GM19397 (cell line): ENCODE measurements at regions not wholly inside any gene's neighbourhood (a gene's known extent, or its start where the extent isn't known, plus 50 kb on each side); places are given as distances from the start of the nearest gene placed in this dataset.
"Not testable (repeated sequence)": the region's sequence is repeated elsewhere in the genome, so short reads cannot be mapped to it uniquely, and the experiment has no call there.

Source experiments
- ATAC-seq: cut with Tn5 transposase; IDR thresholded peaks from one replicate; pipeline ENCODE4 v1.9.1; 2021; ENCODE audit warnings: mild to moderate bottlenecking, moderate library complexity; ENCODE audit not compliant: unreplicated experiment

DNA sequence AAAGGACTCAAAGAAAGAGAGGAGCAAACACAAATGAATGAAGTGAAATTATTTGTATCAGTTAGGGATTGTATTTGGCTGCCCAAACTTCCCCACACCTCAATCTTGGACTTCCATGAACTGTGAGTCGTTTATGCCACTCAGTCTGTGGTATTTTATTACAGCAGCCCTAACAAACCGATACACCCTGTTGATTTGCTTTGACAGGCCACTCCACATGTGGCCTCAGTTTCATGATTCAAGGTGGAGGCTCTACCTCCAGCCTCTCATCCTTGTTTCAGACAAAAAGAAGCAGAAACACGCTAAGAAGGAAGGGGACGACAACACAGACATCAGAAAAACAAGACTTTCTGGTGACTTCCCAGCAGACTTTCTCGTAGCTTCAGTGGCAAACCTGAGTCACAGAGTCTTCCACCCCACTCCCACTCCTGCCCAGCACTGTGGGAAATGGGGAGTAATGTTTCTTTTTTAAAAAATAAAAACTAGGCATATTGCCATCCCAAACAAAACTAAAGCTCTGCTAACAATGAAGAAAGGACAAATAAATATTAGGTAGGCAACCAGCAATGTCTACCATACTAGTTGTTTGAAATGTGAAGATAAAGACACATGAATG lies 52.2 kb upstream of the ABCA1 start:
- ATAC-seq: no peak

DNA sequence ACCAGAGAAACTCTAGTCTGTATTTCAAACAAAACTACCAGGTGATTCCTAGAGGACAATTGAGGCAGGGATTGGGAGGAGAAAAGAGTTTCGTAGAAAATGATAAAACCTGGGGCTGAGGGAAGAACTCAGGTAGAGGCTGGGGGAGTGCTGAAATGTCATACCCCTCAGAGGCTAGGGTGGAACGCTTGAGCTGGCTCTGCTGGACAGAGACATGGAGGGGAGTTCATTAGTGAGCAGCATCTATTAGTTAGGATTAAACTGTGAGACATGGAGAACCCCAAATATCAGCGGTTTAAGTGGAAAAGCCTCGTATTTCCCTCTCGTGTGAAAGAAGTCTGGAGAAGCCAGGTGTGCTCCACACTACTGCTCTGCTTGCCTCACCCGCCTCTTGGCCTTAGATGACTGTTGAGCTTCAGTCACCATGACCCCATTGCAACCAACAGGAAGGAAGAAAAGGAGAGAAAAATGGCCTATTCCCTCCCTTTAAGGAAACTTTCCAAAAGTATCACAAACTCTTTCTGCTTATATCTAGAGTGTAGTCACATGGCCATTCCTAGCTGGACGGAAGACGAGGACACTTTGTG lies 53.7 kb upstream of the ABCA1 start:
- no peak for ATAC-seq

DNA sequence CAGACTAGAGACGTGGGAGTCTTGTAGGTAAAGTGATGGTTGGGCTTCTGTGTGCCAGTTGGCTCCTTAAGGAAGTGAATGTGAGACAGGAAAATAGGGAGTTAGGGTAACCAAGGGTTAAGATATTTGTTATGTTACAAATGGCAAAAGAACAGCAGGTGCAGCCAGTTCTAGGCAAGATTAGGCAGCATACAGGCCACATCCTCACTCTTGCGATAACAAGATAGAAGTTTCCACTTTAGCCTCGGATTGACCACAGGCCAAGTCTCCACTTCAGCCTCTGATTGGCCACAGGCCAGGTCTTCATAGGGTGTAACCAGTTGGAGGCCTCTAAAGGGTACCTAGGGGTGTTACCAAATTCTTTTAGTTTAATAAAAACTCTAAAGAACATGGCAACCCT lies 54.6 kb upstream of the ABCA1 start:
- no peak for ATAC-seq

DNA sequence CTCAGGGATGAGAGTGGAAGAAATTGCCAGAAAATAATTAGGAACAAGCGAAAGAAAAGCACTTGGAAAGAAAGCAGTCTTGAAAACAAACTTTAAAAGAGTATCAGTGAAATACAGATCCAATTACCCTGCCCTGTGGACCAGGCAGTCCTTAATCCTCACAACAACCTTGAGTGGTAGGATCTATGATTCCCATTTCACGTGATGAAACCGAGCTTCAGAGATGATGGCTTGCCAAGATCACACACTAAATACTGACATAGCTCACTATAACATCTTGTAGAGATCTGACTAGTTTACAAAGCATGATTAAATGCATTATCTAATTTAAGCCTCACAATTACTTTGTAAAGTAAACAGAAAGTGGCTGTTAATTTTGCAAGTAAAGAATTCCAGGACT lies 55.5 kb upstream of the ABCA1 start:
- ATAC-seq: no peak

DNA sequence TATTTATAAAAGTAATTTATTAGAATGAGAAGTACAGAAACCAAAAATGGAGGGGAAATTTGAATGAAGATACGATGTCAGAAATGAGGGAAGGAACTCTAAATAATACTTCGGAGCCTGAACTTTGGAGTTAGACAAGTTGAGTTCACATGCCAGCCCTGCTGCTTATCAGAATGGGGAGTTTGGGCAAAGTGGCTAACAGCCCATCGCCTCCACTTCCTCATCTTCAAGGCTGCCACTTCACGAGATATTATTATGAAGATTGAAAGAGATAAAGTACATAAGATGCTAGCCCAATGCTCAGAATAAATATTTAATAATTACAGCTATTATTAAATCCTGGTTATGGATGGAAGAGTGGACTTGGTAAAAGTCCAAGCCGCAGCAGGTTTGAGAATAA lies 56.2 kb upstream of the ABCA1 start:
- no peak for ATAC-seq

DNA sequence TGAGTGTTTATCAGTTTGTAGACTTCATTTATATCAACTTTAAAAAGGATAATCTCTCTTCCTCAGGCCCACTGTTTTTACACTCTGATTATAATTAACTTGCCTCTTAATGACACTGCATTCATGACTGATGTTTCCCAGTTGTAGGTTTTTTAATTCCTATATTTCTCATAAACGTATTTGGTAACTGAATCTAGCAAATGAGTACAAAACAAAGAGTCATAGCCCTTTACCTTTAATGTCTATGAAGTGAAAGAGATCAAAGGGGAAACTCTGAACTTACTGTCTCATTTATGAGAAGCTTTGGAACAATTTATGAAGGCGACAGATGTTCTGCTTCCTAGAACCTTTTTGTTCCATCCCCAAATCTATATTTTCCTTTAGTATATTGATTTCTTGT lies 56.6 kb upstream of the ABCA1 start:
- no peak for ATAC-seq

DNA sequence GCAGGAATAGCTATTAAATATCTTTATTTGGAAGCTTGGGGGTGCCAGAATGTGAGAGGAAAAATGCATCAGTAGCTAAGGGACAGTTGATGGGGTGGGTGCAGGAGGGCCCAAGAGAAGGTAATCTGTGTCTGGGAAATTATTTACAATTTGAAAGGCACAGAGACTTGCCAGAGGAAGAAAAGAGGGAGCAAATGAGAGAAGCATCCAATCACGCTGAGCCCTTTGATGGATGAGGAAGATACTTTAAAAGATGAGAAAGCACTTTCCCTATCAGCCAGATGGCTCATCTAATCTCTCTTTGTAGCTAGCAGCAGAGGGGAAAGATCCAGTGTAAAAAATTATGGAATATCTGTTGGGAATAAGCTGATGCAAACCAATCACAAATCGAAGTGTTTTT lies 57.0 kb upstream of the ABCA1 start:
- ATAC-seq: no peak

DNA sequence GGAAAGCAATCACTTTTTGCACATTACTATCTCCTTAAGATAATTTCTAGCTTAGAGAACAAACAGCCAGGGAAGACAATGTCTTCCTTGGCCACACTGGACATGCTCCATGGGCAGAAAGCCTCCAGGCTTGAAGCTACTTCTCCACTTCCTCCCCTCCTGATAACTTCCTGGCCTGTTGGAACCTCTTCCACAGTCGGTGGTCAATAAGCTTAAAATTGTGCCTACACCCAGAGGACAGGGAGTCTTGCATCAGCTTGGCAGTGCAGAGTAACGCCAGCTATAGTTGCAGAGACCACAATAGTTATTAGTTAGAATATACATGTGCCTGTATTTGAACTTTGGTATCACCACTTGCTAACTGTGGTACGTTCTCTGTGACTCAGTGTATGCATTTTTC lies 58.1 kb upstream of the ABCA1 start:
- no peak for ATAC-seq

DNA sequence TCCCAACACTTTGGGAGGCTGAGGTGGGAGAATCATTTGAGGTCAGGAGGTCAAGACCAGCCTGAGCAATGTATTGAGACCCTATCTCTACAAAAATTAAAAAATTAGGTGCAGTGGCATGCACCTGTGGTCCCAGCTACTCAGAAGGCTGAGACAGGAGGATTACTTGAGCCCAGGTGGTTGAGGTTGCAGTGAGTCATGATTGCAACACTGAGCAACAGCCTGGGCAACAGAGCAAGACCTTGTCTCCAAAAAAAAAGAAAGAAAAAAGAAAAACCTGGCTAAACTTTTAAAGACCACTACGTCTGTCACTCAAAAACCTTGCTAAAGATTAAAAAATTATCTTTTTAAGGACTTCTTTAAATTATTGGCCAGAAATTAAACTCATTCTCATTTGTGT lies 59.8 kb upstream of the ABCA1 start:
- ATAC-seq: no peak

DNA sequence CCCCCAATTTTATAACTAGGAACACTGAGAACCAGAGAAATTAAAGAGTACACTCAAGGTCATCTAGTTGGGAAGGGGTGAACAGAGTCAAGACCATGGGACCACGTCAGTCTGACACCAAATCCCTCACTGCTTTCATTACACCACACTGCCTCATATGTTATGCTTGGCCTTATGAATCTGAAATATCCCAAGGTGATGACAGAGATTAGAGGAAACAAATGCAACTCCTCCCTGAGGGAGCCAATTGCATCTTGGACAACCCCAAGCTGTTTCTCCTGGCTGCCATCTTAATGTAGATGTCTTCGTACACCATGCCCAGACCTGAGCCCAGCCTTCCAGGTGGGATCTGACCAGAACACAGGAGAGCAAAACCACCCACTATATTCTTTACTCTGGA lies 60.6 kb upstream of the ABCA1 start:
- ATAC-seq: no peak

DNA sequence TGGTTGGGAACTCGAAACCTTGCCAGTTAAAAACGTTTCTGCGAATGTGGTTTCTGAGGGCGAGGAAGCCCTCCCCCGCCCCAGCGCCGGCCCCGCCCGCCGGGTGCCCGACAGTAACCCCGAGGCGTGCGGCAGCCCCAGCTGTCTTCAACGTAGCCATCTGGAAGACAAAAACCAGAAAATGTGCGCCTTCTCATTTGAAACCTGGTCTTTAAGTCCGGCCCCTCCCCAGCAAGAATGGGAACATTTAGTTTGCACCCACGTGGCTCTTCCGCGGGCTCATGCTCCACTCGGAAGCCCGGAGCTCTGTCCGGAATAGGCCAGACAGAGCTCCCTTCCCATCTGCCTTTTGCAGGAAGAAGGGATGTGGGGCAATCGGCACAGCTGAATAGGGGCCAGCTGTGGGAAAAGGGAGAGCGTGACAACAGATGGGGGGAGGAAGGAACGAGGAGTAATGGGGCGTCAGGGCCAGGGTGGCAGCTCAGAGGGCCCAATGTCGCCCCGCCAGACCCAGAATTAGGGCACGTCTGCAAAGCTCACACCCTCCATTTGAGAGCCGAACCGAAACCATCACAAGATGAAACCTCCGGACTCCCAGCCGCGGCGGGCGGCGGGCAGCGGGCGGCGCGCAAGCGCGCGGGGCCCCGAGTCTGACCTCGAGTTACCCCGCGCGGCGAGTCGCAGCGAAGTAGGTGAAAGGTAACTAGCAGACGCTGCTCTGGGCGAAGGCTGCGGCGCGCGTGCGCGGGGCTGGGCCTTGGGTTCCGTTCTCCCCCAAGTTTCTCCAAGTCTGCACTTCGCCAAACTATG lies 63.4 kb upstream of the ABCA1 start:
- peak; percentile 86 for ATAC-seq

DNA sequence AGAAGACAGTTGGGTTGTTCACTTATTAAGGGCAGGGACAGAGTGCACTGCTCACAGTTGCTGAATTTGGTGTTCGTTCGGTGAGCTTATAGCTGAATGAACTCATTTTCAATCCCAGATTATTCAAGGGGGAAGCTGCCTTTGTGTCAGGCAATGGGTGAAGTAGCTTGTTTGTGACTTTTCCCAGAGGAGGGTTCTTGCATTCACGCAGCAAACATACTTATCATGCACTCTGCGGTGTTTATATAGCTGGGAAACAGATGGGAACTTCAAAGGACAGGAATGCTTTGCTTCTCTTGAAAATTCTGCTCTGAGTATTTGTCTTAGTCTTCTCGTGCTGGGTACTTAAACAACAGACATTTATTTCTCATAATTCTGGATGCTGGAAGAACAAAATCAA lies 64.7 kb upstream of the ABCA1 start:
- no peak for ATAC-seq

DNA sequence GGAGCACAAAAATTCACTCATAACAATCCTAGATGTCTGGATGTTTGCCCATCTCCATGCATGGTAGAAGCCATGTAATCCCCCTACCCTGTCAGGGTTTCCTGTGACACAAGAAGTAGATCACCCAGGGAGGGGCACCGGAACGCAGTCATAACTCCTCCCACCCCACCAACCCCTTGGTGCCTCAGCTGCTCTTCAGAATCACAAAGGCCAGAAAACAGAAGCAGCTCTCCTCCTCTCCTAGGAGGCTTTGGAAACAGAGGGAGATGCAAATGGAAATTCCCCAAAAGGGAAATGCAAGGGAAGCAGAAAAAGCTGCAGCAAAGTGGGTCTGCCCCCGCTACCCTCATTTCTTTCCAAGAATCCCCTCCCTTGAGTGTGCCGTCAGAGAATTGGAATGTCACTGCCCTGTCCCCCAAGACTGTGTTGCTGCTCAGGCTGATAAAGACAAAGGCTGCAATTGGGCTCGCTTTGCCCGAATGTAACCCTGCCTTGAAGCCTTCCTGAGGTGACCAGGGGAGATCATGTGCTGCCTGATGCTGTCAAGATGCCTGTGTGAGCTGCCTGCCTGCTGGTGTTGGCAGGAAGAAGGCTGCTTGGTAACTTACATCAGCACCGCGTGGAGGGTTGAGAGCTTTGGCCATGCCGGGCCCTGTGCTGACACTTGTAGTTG lies 65.5 kb upstream of the ABCA1 start:
- no peak for ATAC-seq

DNA sequence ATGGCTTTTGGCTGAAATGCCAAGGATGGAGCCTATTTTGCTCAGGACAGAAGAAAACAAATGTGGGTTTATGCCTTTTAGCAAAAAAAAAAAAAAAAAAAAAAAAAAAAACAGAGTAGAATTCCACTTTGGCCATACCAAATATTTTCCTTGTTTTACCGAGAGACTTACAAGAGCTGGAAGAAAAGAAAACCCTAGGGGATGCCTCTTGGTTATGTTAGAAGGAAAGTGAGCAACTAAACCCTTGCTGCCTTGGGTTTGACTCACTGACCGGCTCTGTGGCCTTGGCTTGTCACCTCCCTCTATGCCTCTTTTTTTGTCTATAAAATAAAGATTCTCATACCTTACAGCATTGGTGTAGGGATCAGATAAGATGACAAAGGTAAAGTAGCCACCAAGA lies 69.6 kb upstream of the ABCA1 start:
- no peak for ATAC-seq

DNA sequence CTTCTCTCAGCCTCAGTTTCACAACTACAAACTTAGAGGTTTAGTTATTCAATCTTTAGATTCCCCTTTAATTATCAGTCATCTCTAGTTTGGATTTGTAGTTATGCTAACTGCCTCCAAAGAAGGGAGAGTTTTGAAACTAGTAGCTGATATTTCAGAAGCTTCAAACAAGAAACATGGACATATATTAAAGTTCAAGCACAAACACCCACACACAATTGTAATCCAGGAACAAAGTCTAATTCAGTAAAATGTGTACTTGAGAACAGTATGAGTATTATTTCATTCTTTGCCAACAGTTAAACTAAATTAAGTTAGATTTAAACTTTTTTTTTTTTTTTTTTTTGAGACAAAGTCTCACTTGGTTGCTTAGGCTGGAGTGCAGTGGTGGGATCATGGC lies 71.2 kb upstream of the ABCA1 start:
- no peak for ATAC-seq

DNA sequence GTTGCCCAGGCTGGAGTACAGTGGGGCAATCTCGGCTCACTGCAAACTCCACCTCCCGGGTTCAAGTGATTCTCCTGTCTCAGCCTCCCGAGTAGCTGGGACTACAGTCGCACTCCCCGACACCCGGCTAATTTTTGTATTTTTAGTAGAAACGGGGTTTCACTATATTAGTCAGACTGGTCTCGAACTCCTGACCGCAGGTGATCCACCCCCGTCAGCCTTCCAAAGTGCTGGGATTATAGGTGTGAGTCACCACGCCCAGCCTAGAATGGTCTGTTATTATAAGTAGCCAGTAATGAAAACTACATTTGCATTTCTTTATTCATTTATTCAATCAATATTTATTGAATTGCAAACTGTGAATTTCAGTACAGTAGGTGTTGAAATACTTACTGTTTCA lies 72.6 kb upstream of the ABCA1 start:
- ATAC-seq: not testable (repeated sequence)

DNA sequence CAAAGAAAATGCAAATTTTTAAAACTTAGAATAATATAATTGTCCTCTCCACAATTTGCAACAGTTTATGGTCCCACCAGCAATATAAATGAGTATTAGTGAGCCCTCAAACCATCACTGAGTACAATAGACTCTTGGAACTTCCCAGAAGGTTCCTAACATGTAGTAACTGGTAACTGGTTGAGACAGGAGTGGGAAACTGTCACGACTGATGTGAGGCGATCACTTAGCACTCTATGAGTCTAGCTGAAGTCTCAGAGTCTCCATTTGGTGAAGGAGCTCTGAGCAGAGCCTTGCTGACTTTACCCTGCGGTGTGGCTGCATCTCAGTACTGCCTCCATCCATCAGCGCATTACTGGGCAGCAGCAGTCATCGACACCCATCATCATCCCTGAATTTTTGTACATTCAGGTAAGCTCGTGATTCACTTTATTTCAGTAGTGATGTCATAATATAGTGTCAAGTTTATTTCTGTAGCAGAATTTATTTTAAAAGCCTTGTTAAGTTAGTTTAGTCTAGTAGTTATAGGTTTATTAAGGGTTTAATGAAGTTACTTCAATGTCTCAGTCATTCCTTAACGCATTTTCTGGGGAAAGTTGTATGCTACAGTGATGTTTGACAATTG lies 76.6 kb upstream of the ABCA1 start:
- ATAC-seq: no peak

DNA sequence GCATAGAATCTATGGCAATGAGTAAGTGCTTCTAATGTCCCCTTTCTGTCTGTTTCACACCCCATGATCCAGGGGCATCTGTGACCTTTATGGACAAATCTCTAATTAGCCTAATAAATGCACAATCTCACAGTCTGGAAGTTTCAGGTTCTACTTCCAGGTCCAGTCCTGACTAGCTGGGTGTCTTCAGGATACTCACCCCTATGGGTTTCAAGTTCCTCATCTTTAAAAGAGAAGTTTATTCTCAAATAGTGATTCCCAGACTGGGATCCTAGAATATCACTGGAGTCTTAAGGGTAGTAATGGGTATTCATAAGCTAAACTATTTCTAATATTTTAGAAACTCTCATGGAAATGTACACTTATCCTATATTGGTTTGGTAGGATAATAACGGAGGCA lies 77.2 kb upstream of the ABCA1 start:
- no peak for ATAC-seq

DNA sequence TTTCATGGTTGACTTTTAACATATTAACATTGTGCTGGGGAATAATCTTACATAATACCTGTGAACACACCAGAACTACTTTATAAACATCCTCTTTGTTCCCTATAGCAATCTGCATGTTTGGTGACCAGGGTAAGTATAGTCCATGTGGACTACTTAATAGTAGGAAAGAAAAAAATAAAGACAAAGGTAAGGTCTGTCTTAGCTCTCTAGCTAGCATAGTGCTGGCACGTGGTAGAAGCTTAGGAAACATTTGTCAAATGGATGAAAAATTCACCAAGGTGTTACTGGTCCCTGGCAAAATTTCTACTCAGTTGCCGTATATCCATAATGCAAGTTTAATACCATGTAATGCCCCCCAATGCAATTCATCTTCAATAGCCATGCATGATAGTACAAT lies 78.6 kb upstream of the ABCA1 start:
- ATAC-seq: no peak

DNA sequence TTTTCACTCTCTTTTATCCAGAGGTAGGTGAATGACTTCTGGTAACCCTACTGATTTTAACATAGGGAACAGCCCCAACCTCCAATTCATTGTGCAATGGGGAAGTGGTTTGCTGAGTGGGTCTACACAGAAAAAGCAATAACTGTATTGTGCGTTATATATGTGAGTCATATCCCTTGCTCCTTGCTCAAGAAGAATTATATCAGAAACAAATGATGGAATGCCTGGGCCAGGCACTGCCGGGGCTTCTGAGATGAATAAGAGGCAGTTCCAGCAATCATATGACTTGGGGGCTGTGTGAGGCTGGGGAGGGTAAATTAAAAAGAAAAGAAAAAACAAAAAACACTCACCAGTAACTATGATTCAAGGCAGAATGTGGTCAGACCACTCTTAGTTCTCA lies 79.2 kb upstream of the ABCA1 start:
- ATAC-seq: no peak

DNA sequence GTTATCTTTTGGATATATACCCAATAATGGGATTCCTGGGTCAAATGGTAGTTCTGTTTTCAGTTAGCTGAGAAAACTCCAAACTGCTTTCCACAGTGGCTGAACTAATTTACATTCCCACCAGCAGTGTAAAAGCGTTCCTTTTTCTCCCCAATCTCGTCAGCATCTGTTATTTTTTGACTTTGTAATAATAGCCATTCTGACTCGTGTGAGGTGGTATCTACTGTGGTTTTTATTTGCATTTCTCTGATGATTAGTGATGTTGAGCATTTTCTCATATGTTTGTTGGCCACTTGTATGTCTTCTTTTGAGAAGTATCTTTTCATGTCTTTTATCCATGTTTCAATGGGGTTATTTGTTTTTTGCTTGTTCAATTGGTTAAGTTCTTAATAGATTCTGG lies 82.1 kb upstream of the ABCA1 start:
- ATAC-seq: not testable (repeated sequence)
